ENCODE measurements at regions not wholly inside any gene's neighbourhood (a gene's known extent, or its start where the extent isn't known, plus 50 kb on each side); places are given as distances from the start of the nearest gene placed in this dataset.

- no peak for TF ChIP-seq CTCF (IDR thresholded peaks at IDR 0.05; ENCODE audit: insufficient read depth, low read length)
- no peak for DNase-seq (ENCODE audit: low read depth)
These were observed 1106.7 kb downstream of the PDHA2 start for GRCh38 chr4:96946552-96946951.

GRCh38 chr4:96952610-96953009 is 1112.7 kb downstream of the PDHA2 start:
- no peak overlapping the region for H3K4me3 ChIP-seq (ENCODE audit: low read depth, low read length)
- TF ChIP-seq CTCF (IDR thresholded peaks at IDR 0.05; ENCODE audit: insufficient read depth, low read length): no peak
- DNase-seq (ENCODE audit: low read depth): no peak

More at GRCh38 chr4:96946552-96946951, 1106.7 kb downstream of the PDHA2 start:
- H3K4me3 ChIP-seq (ENCODE audit: low read depth, low read length): no peak overlapping the region

GRCh38 chr4:96955226-96955625 is 1115.3 kb downstream of the PDHA2 start:
- H3K4me3 ChIP-seq (ENCODE audit: low read depth, low read length): no peak overlapping the region
- no peak for TF ChIP-seq CTCF (IDR thresholded peaks at IDR 0.05; ENCODE audit: insufficient read depth, low read length)
- DNase-seq (ENCODE audit: low read depth): no peak

- DNase-seq (ENCODE audit: low read depth): no peak
- H3K4me3 ChIP-seq (ENCODE audit: low read depth, low read length): no peak overlapping the region
- TF ChIP-seq CTCF (IDR thresholded peaks at IDR 0.05; ENCODE audit: insufficient read depth, low read length): no peak
These were observed 1115.8 kb downstream of the PDHA2 start for GRCh38 chr4:96955691-96956090.

GRCh38 chr4:96969455-96969854 is 1129.6 kb downstream of the PDHA2 start:
- TF ChIP-seq CTCF (IDR thresholded peaks at IDR 0.05; ENCODE audit: insufficient read depth, low read length): no peak
- no peak for DNase-seq (ENCODE audit: low read depth)
- no peak overlapping the region for H3K4me3 ChIP-seq (ENCODE audit: low read depth, low read length)

- no peak overlapping the region for H3K4me3 ChIP-seq (ENCODE audit: low read depth, low read length)
- DNase-seq (ENCODE audit: low read depth): no peak
- TF ChIP-seq CTCF (IDR thresholded peaks at IDR 0.05; ENCODE audit: insufficient read depth, low read length): no peak
These were observed 1133.0 kb downstream of the PDHA2 start for GRCh38 chr4:96972920-96973319.

- no peak overlapping the region for H3K4me3 ChIP-seq (ENCODE audit: low read depth, low read length)
- DNase-seq (ENCODE audit: low read depth): no peak
- TF ChIP-seq CTCF (IDR thresholded peaks at IDR 0.05; ENCODE audit: insufficient read depth, low read length): no peak
These were observed 1134.4 kb downstream of the PDHA2 start for GRCh38 chr4:96974295-96974694.

Data from fibroblast of the aortic adventitia (primary cell).